Lower leg skin (tissue), 3 donors: ENCODE measurements at regions not wholly inside any gene's neighbourhood (a gene's known extent, or its start where the extent isn't known, plus 50 kb on each side); places are given as distances from the start of the nearest gene placed in this dataset.
"Not testable (repeated sequence)": the region's sequence is repeated elsewhere in the genome, so short reads cannot be mapped to it uniquely, and the experiment has no call there.

Experiments
- CTCF ChIP-seq, 3 donors: fragments of 450-650 bp; IDR thresholded peaks; one replicate each; pipeline ENCODE4 v1.5.1; 2016; ENCODE audit warnings: antibody characterized with exemption in 3 of 3, mild to moderate bottlenecking in 3 of 3, moderate library complexity in 2 of 3
- POLR2A ChIP-seq, 2 donors: fragments of 450-650 bp; IDR thresholded peaks; one replicate each; pipeline ENCODE4 v1.6.1; 2016 to 2017; ENCODE audit warnings: antibody characterized with exemption in 2 of 2, mild to moderate bottlenecking in 1 of 2, moderate library complexity in 1 of 2

- not testable (repeated sequence) for TF ChIP-seq CTCF, POLR2A (IDR thresholded peaks at IDR 0.05)
These were observed 583.9 kb upstream of the GALNTL6 start for GRCh38 chr4:171229354-171229753.
